K562 (cell line): ENCODE measurements at regions not wholly inside any gene's neighbourhood (a gene's known extent, or its start where the extent isn't known, plus 50 kb on each side); places are given as distances from the start of the nearest gene placed in this dataset.

ENCODE experiments used
- ATAC-seq: fragments of 200-7000 bp; cut with Tn5 transposase; 3 replicates; pipeline ENCODE4 v1.9.1; 2020; ENCODE audit warnings: moderate library complexity
- BruUV-seq: library from RNA; stranded (reverse); fragments of 400-500 nt; replicated peaks from 2 replicates; lab custom pipeline; 2021; lab: Mats Ljungman, UMichigan
- CTCF ChIA-PET: fragments of 300-600 bp; formaldehyde crosslinking; extraction: SDS; loops from one replicate; lab custom pipeline; 2021; ENCODE audit warnings: low intra/inter-chr PET ratio; lab: Yijun Ruan, JAX
- POLR2A ChIA-PET: fragments of 300-600, 350-650 bp; sonication (Branson Sonifier 250); formaldehyde crosslinking; extraction: SDS; loops from one replicate; lab custom pipeline; 2021; ENCODE audit warnings: antibody characterized with exemption, inconsistent platforms; lab: Yijun Ruan, JAX
- DNase-seq, 4 experiments: peaks; one replicate each; pipeline versions ENCODE4 v3.0.0 to v3.0.0-alpha.2; 2011 to 2018; ENCODE audit warnings: low spot score in 3 of 4, mixed read lengths in 3 of 4; ENCODE audit errors: extremely low read depth in 1 of 4
- FAIRE-seq: peaks from 2 replicates; lab custom pipeline; 2011; peaks lifted over from hg19 to GRCh38; lab: Jason Lieb, UNC
- H2AFZ ChIP-seq: 2 replicates; pipeline ENCODE4 v1.6.0; 2011; ENCODE audit warnings: low read depth, low read length, control low read depth, inconsistent platforms
- H3K27ac ChIP-seq: fragments of 200-600 bp; 3 replicates; pipeline ENCODE4 v1.8.0; 2011; ENCODE audit warnings: low read depth, mild to moderate bottlenecking, control low read depth, inconsistent platforms, low read length, moderate library complexity, mixed read lengths; ENCODE audit errors: extremely low read depth
- H3K27me3 ChIP-seq, 2 experiments: fragments of 300-600 bp in 1 of 2; 2 replicates in 1 of 2; 3 replicates in 1 of 2; pipeline versions ENCODE4 v1.6.0 to v1.8.0; 2011; ENCODE audit warnings: inconsistent platforms in 2 of 2, low read length in 2 of 2, mild to moderate bottlenecking in 1 of 2, mixed read lengths in 1 of 2, moderate library complexity in 1 of 2; ENCODE audit not compliant: control insufficient read depth in 2 of 2, insufficient read depth in 2 of 2
- H3K36me3 ChIP-seq: fragments of 300-600 bp; 3 replicates; pipeline ENCODE4 v1.8.0; 2011; ENCODE audit warnings: mild to moderate bottlenecking, low read length, inconsistent platforms; ENCODE audit not compliant: control insufficient read depth, insufficient read depth
- H3K4me1 ChIP-seq, 2 experiments: fragments of 200-600 bp in 1 of 2; replicated peaks in 1 of 2; 2 replicates in 1 of 2; 3 replicates in 1 of 2; pipeline versions ENCODE4 v1.5.1 to v1.8.0; 2011; ENCODE audit warnings: inconsistent platforms in 2 of 2, low read length in 2 of 2, mild to moderate bottlenecking in 1 of 2, mixed read lengths in 1 of 2, moderate library complexity in 1 of 2; ENCODE audit not compliant: control insufficient read depth in 2 of 2, insufficient read depth in 2 of 2
- H3K4me2 ChIP-seq: 2 replicates; pipeline ENCODE4 v1.6.1; 2011; ENCODE audit warnings: low read length, control low read depth, inconsistent platforms, mixed read lengths; ENCODE audit not compliant: insufficient read depth
- H3K4me3 ChIP-seq: fragments of 200-600 bp; sonication (generic), shearing (Covaris generic); 2 replicates; pipeline ENCODE4 v1.5.1; 2016; ENCODE audit warnings: control low read depth, inconsistent platforms
- H3K79me2 ChIP-seq: fragments of 200-600 bp; 3 replicates; pipeline ENCODE4 v1.8.0; 2011; ENCODE audit warnings: low read length, inconsistent platforms; ENCODE audit not compliant: control insufficient read depth, insufficient read depth
- H3K9ac ChIP-seq, 2 experiments: 2 replicates each; pipeline versions ENCODE4 v1.6.0 to v1.6.1; 2011; ENCODE audit warnings: low read depth in 2 of 2, low read length in 2 of 2, control low read depth in 1 of 2, inconsistent platforms in 1 of 2, mild to moderate bottlenecking in 1 of 2, mixed read lengths in 1 of 2; ENCODE audit not compliant: insufficient read depth in 1 of 2
- H3K9me1 ChIP-seq: one replicate; pipeline ENCODE4 v1.6.0; 2011; ENCODE audit warnings: inconsistent platforms, mild to moderate bottlenecking, low read length, moderate library complexity; ENCODE audit not compliant: control insufficient read depth, insufficient read depth
- H3K9me3 ChIP-seq: replicated peaks from 2 replicates; pipeline ENCODE4 v1.5.1; 2011; ENCODE audit warnings: low read depth, low read length, inconsistent platforms; ENCODE audit not compliant: control insufficient read depth, insufficient read depth
- H4K20me1 ChIP-seq: replicated peaks from 2 replicates; pipeline ENCODE4 v1.6.1; 2011; ENCODE audit warnings: low read length, inconsistent platforms, mixed read lengths; ENCODE audit not compliant: control insufficient read depth, insufficient read depth
- BACH1 ChIP-seq: fragments of 200-800 bp; sonication (Bioruptor generic); IDR thresholded peaks from 2 replicates; pipeline ENCODE4 v1.6.1; 2016; ENCODE audit warnings: missing genetic modification characterization, missing compliant biosample characterization
- CEBPG ChIP-seq, 3 experiments: fragments of 200-800 bp in 1 of 3; sonication (Bioruptor generic) in 1 of 3; sonication (generic) in 1 of 3; formaldehyde crosslinking in 1 of 3; IDR thresholded peaks in 2 of 3; conservative IDR thresholded peaks in 1 of 3; 2 replicates each; pipeline versions ENCODE4 v1.6.1 to v1.8.0; 2016 to 2022; ENCODE audit warnings: missing compliant biosample characterization in 2 of 3, missing genetic modification characterization in 2 of 3, mild to moderate bottlenecking in 1 of 3, missing genetic modification reagents in 1 of 3
- CREM ChIP-seq: IDR thresholded peaks from 2 replicates; pipeline ENCODE4 v1.6.1; 2014; ENCODE audit warnings: antibody characterized with exemption, low read depth
- GATAD2A ChIP-seq: fragments of 450-650 bp; IDR thresholded peaks from 2 replicates; pipeline ENCODE4 v1.6.1; 2017
- HDAC8 ChIP-seq: fragments of 450-650 bp; IDR thresholded peaks from 2 replicates; pipeline ENCODE4 v1.6.1; 2016; ENCODE audit warnings: mild to moderate bottlenecking, missing genetic modification characterization, moderate library complexity, missing compliant biosample characterization
- NFE2L1 ChIP-seq: fragments of 450-650 bp; IDR thresholded peaks from 2 replicates; pipeline ENCODE4 v1.6.1; 2016; ENCODE audit warnings: missing genetic modification characterization, low read depth, mild to moderate bottlenecking, missing compliant biosample characterization, moderate library complexity, borderline replicate concordance
- OTX1 ChIP-seq: fragments of 450-650 bp; formaldehyde crosslinking; IDR thresholded peaks from 2 replicates; pipeline ENCODE4 v1.4.0; 2022; ENCODE audit warnings: mild to moderate bottlenecking
- PTTG1 ChIP-seq: fragments of 450-650 bp; IDR thresholded peaks from 2 replicates; pipeline ENCODE4 v1.6.1; 2016; ENCODE audit warnings: low read depth, mild to moderate bottlenecking, missing genetic modification characterization, missing compliant biosample characterization
- RBM15 ChIP-seq: fragments of 200-400 bp; formaldehyde crosslinking; IDR thresholded peaks from 2 replicates; pipeline ENCODE4 v1.6.1; 2018; ENCODE audit warnings: mild to moderate bottlenecking, low read length, moderate library complexity; ENCODE audit not compliant: insufficient read depth
- WGBS: fragments of 100-300 bp; shearing (Covaris generic); methylation state at CpG from one replicate; pipeline ENCODE4 v1.1.6; 2016; ENCODE audit warnings: low coverage, mixed read lengths; ENCODE audit not compliant: insufficient coverage; ENCODE audit errors: missing lambda C conversion rate; 5-methylcytosine and 5-hydroxymethylcytosine counted together
- in situ Hi-C: fragments of 300-500 bp; cut with MboI; formaldehyde crosslinking; loops from 4 replicates; pipeline ENCODE4 v1.15.0; 2018; ENCODE audit warnings: inconsistent platforms, mixed read lengths
- intact Hi-C: fragments of 100-400 bp; cut with micrococcal nuclease; formaldehyde crosslinking; loops from 2 replicates; pipeline ENCODE4 v1.14.2; 2022
- TF ChIP-seq, protein P1 (sequence below): fragments of 450-650 bp; IDR thresholded peaks from 2 replicates; pipeline ENCODE4 v1.6.1; 2016; ENCODE audit warnings: missing biosample characterization, missing genetic modification characterization
- TF ChIP-seq, protein P2 (sequence below): sonication (generic); formaldehyde crosslinking; IDR thresholded peaks from 2 replicates; pipeline ENCODE4 v1.8.0; 2023; ENCODE audit warnings: mild to moderate bottlenecking, missing genetic modification reagents
- TF ChIP-seq, protein P3 (sequence below): sonication (generic); formaldehyde crosslinking; IDR thresholded peaks from 2 replicates; pipeline ENCODE4 v1.8.0; 2022; ENCODE audit warnings: missing genetic modification reagents, mild to moderate bottlenecking, moderate library complexity, borderline replicate concordance
- TF ChIP-seq, protein P4 (sequence below): fragments of 450-650 bp; IDR thresholded peaks from 2 replicates; pipeline ENCODE4 v1.6.1; 2018; ENCODE audit warnings: mild to moderate bottlenecking, low read depth; ENCODE audit not compliant: partially characterized antibody
- TF ChIP-seq, protein P5 (sequence below): sonication (generic); formaldehyde crosslinking; IDR thresholded peaks from 2 replicates; pipeline ENCODE4 v1.8.0; 2023; ENCODE audit warnings: mild to moderate bottlenecking, missing genetic modification reagents

DNA sequence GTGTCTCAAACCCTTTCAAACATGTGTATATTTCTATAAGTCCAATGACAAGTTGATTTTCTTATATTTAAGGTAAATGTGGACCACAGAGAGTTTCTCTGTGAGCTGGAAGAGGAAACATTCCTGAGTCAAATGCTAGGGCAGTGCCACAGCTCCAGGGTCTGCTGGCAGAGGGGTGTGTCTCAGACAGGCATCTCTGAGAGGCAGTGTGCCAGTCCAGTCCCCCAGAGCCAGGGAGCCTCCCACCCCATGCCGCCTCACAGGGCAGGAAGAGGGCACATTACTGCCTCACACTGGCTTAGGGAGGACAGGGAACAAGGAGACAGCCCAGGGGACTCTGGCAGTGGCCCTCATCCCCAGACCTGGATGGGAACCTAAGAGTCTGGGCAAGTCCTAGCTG is 120.2 kb downstream of the TENT4A start:
- CTCF ChIA-PET = no interaction called here
- intact Hi-C loops = no loop called here
- no peaks in the 10 kb centered on the region for H3K79me2 ChIP-seq
- FAIRE-seq (no peak), ATAC-seq (no peak), DNase-seq (no peak)
- H3K4me2 ChIP-seq = no peak overlapping the region
- POLR2A ChIA-PET = interaction anchor here (0.6 kb wide), 1 partner anchor 496 kb away, joined by 3 read pairs; no protein-coding TSS in a partner anchor
- no peaks in the 10 kb centered on the region for H3K9me1 ChIP-seq
- H2AFZ ChIP-seq = no peak overlapping the region
- no TSS peak for BruUV-seq
- no peak overlapping the region for H3K27ac ChIP-seq
- no peaks in the 10 kb centered on the region for H4K20me1 ChIP-seq
- WGBS = 0% methylated on average over 1 of the region's 1 CpG
- in situ Hi-C loops = no loop called here
- no peaks in the 10 kb centered on the region for H3K36me3 ChIP-seq
- H3K4me1 ChIP-seq = no peaks in the 10 kb centered on the region
- no peaks in the 10 kb centered on the region for H3K27me3 ChIP-seq
- peaks cover 4% of the 10 kb centered on the region for H3K9me3 ChIP-seq
- no peak overlapping the region for H3K9ac ChIP-seq
- H3K4me3 ChIP-seq = no peak overlapping the region
- TF ChIP-seq CREM (no peak), OTX1 (CRISPR knock-in tag) (no peak), HDAC8 (tag) (no peak), BACH1 (tag) (no peak), PTTG1 (no peak), CEBPG (CRISPR knock-in tag; IDR thresholded peaks at IDR 0.05) (no peak), CEBPG (tag; conservative IDR thresholded peaks at IDR 0.05 in 1 of 2, IDR thresholded peaks at IDR 0.05 in 1 of 2) (no peak), NFE2L1 (no peak), GATAD2A (no peak), RBM15 (no peak)
- TF ChIP-seq, protein P1, sequence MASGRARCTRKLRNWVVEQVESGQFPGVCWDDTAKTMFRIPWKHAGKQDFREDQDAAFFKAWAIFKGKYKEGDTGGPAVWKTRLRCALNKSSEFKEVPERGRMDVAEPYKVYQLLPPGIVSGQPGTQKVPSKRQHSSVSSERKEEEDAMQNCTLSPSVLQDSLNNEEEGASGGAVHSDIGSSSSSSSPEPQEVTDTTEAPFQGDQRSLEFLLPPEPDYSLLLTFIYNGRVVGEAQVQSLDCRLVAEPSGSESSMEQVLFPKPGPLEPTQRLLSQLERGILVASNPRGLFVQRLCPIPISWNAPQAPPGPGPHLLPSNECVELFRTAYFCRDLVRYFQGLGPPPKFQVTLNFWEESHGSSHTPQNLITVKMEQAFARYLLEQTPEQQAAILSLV (tag) = no peak
- TF ChIP-seq, protein P2, sequence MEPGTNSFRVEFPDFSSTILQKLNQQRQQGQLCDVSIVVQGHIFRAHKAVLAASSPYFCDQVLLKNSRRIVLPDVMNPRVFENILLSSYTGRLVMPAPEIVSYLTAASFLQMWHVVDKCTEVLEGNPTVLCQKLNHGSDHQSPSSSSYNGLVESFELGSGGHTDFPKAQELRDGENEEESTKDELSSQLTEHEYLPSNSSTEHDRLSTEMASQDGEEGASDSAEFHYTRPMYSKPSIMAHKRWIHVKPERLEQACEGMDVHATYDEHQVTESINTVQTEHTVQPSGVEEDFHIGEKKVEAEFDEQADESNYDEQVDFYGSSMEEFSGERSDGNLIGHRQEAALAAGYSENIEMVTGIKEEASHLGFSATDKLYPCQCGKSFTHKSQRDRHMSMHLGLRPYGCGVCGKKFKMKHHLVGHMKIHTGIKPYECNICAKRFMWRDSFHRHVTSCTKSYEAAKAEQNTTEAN (CRISPR knock-in tag) = no peak
- TF ChIP-seq, protein P3, sequence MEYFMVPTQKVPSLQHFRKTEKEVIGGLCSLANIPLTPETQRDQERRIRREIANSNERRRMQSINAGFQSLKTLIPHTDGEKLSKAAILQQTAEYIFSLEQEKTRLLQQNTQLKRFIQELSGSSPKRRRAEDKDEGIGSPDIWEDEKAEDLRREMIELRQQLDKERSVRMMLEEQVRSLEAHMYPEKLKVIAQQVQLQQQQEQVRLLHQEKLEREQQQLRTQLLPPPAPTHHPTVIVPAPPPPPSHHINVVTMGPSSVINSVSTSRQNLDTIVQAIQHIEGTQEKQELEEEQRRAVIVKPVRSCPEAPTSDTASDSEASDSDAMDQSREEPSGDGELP (CRISPR knock-in tag) = no peak
- TF ChIP-seq, protein P4, sequence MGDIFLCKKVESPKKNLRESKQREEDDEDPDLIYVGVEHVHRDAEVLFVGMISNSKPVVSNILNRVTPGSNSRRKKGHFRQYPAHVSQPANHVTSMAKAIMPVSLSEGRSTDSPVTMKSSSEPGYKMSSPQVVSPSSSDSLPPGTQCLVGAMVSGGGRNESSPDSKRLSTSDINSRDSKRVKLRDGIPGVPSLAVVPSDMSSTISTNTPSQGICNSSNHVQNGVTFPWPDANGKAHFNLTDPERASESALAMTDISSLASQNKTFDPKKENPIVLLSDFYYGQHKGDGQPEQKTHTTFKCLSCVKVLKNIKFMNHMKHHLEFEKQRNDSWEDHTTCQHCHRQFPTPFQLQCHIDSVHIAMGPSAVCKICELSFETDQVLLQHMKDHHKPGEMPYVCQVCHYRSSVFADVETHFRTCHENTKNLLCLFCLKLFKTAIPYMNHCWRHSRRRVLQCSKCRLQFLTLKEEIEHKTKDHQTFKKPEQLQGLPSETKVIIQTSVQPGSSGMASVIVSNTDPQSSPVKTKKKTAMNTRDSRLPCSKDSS = no peak
- TF ChIP-seq, protein P5, sequence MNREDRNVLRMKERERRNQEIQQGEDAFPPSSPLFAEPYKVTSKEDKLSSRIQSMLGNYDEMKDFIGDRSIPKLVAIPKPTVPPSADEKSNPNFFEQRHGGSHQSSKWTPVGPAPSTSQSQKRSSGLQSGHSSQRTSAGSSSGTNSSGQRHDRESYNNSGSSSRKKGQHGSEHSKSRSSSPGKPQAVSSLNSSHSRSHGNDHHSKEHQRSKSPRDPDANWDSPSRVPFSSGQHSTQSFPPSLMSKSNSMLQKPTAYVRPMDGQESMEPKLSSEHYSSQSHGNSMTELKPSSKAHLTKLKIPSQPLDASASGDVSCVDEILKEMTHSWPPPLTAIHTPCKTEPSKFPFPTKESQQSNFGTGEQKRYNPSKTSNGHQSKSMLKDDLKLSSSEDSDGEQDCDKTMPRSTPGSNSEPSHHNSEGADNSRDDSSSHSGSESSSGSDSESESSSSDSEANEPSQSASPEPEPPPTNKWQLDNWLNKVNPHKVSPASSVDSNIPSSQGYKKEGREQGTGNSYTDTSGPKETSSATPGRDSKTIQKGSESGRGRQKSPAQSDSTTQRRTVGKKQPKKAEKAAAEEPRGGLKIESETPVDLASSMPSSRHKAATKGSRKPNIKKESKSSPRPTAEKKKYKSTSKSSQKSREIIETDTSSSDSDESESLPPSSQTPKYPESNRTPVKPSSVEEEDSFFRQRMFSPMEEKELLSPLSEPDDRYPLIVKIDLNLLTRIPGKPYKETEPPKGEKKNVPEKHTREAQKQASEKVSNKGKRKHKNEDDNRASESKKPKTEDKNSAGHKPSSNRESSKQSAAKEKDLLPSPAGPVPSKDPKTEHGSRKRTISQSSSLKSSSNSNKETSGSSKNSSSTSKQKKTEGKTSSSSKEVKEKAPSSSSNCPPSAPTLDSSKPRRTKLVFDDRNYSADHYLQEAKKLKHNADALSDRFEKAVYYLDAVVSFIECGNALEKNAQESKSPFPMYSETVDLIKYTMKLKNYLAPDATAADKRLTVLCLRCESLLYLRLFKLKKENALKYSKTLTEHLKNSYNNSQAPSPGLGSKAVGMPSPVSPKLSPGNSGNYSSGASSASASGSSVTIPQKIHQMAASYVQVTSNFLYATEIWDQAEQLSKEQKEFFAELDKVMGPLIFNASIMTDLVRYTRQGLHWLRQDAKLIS (CRISPR knock-in tag) = no peak
